LNCaP clone FGC (cell line): ENCODE measurements at regions not wholly inside any gene's neighbourhood (a gene's known extent, or its start where the extent isn't known, plus 50 kb on each side); places are given as distances from the start of the nearest gene placed in this dataset.

ENCODE experiments used
- DNase-seq: peaks from one replicate; pipeline ENCODE4 v3.0.0-alpha.2; 2011; ENCODE audit warnings: low read depth
- H3K4me3 ChIP-seq: 2 replicates; pipeline ENCODE4 v1.5.1; 2011; ENCODE audit warnings: mild to moderate bottlenecking, low read depth, low read length, control low read depth
- TF ChIP-seq, protein P1 (sequence below): IDR thresholded peaks from 2 replicates; pipeline ENCODE4 v1.5.1; 2012; ENCODE audit warnings: mild to moderate bottlenecking; ENCODE audit not compliant: control insufficient read depth, insufficient read depth; ENCODE audit errors: extremely low read depth

- H3K4me3 ChIP-seq: no peak overlapping the region
- TF ChIP-seq, protein P1, sequence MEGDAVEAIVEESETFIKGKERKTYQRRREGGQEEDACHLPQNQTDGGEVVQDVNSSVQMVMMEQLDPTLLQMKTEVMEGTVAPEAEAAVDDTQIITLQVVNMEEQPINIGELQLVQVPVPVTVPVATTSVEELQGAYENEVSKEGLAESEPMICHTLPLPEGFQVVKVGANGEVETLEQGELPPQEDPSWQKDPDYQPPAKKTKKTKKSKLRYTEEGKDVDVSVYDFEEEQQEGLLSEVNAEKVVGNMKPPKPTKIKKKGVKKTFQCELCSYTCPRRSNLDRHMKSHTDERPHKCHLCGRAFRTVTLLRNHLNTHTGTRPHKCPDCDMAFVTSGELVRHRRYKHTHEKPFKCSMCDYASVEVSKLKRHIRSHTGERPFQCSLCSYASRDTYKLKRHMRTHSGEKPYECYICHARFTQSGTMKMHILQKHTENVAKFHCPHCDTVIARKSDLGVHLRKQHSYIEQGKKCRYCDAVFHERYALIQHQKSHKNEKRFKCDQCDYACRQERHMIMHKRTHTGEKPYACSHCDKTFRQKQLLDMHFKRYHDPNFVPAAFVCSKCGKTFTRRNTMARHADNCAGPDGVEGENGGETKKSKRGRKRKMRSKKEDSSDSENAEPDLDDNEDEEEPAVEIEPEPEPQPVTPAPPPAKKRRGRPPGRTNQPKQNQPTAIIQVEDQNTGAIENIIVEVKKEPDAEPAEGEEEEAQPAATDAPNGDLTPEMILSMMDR: no peak
- no peak for DNase-seq
Observed at GRCh38 chr5:154107010-154107409, 68.2 kb downstream of the MFAP3 start.

DNA sequence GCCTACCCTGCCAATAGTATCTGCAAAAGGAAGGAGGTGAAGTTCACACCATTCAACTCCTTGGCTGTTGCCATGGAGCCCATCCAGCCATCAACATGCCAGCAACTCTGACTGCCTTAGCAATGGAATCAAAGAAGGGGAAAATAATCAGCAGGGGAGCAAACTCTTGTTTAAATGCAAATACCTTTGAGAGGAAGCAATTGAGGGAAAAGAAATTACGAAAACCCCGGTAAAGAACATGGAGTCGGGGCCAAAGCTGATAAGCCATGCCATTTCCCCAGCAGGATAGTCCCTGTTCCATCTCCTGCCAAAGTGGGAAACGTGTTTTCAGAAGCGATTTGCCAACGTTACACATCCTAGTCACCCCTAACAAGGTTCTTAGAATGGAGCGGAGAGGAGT, 69.0 kb downstream of the MFAP3 start:
- TF ChIP-seq, protein P1: no peak
- H3K4me3 ChIP-seq: no peak overlapping the region
- DNase-seq: no peak

- TF ChIP-seq, protein P1: no peak
- no peak for DNase-seq
Observed at GRCh38 chr5:154109416-154110106, 70.8 kb downstream of the MFAP3 start.

GRCh38 chr5:154110107-154110453, 71.3 kb downstream of the MFAP3 start:
- H3K4me3 ChIP-seq: no peak overlapping the region
- DNase-seq: no peak
- TF ChIP-seq, protein P1: no peak

More at GRCh38 chr5:154109416-154110106, 70.8 kb downstream of the MFAP3 start:
- no peak overlapping the region for H3K4me3 ChIP-seq

GRCh38 chr5:154110716-154111115, 71.9 kb downstream of the MFAP3 start:
- TF ChIP-seq, protein P1: no peak
- H3K4me3 ChIP-seq: no peak overlapping the region
- DNase-seq: no peak

DNA sequence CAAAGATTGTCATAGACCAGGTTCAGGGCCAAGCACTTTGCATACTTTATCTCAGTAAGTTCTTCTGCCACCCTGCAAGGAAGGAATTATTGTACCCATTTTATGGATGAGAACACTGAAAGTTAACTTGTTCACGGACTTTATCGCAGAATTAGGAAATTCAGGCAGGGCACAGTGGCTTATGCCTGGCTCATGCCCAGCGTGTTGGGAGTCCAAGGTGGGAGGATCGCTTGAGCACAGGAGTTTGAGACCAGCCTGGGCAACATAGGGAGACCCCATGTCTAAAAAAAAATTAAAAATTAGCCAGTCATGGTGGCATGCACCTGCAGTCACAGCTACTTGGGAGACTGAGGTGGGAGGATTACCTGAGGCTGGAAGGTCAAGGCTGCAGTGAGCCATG, 72.4 kb downstream of the MFAP3 start:
- TF ChIP-seq, protein P1: no peak
- DNase-seq: no peak
- H3K4me3 ChIP-seq: no peak overlapping the region

DNA sequence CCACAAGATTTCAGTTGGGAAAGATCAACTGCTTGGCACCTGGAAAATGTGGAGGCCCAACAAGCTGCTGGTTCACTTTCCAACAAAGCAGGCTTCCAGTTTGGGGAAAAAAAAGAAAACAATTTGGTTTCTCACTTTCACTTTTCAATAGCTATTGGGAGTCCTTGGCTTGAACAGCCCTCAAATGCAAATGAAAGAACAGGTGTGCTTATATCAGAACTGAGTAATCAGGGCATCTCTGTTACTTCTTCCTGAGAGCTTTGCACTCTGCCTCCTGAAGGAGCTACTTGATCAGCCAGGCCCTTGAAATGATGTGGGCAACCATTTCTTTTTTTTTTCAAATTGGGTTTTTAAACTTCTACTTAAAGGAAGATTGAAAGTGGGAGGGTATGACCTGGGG, 73.5 kb downstream of the MFAP3 start:
- TF ChIP-seq, protein P1: no peak
- H3K4me3 ChIP-seq: no peak overlapping the region
- no peak for DNase-seq
